Neural crest cell (in vitro differentiated cells): ENCODE measurements at regions not wholly inside any gene's neighbourhood (a gene's known extent, or its start where the extent isn't known, plus 50 kb on each side); places are given as distances from the start of the nearest gene placed in this dataset.

ENCODE experiments used
- DNase-seq: peaks from one replicate; pipeline ENCODE4 v3.0.0; 2021; ENCODE audit warnings: low read depth, mixed read lengths, low spot score
- H3K27ac Mint-ChIP-seq: one replicate; pipeline ENCODE4 v1.8.0; 2021; ENCODE audit warnings: mild to moderate bottlenecking, mixed read lengths; ENCODE audit not compliant: unreplicated experiment
- H3K27me3 Mint-ChIP-seq: 2 replicates; pipeline ENCODE4 v1.8.0; 2021; ENCODE audit warnings: low read depth, mild to moderate bottlenecking, mixed read lengths
- H3K36me3 Mint-ChIP-seq: 2 replicates; pipeline ENCODE4 v1.8.0; 2021; ENCODE audit warnings: low read depth, mild to moderate bottlenecking, mixed read lengths
- H3K4me1 Mint-ChIP-seq: 2 replicates; pipeline ENCODE4 v1.8.0; 2021; ENCODE audit warnings: mixed read lengths
- H3K4me3 Mint-ChIP-seq: one replicate; pipeline ENCODE4 v1.8.0; 2021; ENCODE audit warnings: mild to moderate bottlenecking, mixed read lengths
- H3K9me3 Mint-ChIP-seq: 2 replicates; pipeline ENCODE4 v1.8.0; 2021; ENCODE audit warnings: mixed read lengths
- TF ChIP-seq, protein P1 (sequence below): fragments of 200-600 bp; sonication (generic); conservative IDR thresholded peaks from 2 replicates; pipeline ENCODE4 v1.5.0; 2021; ENCODE audit warnings: antibody characterized with exemption, mild to moderate bottlenecking

DNA sequence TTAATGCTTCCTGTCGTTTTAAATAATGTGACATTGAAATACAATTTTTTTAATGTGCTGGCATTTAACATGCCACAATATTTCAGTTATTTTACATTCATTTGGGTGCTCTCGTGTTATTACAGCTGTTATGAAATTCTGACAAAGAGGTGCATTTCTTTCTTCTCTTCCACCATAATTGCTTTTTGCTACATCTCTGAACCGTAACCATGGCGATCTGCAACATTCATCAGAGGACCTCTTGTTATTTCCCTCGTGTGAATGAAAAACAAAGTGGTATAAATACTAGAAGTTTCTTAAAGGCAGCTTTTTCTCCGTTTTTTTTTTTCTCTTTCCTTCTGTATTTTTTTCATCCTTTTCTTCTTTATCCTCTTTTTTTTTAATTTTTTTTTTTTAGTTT is 316.4 kb downstream of the MCTP2 start:
- no peak for DNase-seq
- Mint-ChIP-seq H3K36me3 (no peaks in the 10 kb centered on the region), H3K27ac (no peak overlapping the region), H3K4me3 (no peak overlapping the region), H3K4me1 (peaks cover 22% of the 10 kb centered on the region), H3K9me3 (peaks cover 6% of the 10 kb centered on the region), H3K27me3 (no peaks in the 10 kb centered on the region)
- TF ChIP-seq, protein P1, sequence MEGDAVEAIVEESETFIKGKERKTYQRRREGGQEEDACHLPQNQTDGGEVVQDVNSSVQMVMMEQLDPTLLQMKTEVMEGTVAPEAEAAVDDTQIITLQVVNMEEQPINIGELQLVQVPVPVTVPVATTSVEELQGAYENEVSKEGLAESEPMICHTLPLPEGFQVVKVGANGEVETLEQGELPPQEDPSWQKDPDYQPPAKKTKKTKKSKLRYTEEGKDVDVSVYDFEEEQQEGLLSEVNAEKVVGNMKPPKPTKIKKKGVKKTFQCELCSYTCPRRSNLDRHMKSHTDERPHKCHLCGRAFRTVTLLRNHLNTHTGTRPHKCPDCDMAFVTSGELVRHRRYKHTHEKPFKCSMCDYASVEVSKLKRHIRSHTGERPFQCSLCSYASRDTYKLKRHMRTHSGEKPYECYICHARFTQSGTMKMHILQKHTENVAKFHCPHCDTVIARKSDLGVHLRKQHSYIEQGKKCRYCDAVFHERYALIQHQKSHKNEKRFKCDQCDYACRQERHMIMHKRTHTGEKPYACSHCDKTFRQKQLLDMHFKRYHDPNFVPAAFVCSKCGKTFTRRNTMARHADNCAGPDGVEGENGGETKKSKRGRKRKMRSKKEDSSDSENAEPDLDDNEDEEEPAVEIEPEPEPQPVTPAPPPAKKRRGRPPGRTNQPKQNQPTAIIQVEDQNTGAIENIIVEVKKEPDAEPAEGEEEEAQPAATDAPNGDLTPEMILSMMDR, result no peak

DNA sequence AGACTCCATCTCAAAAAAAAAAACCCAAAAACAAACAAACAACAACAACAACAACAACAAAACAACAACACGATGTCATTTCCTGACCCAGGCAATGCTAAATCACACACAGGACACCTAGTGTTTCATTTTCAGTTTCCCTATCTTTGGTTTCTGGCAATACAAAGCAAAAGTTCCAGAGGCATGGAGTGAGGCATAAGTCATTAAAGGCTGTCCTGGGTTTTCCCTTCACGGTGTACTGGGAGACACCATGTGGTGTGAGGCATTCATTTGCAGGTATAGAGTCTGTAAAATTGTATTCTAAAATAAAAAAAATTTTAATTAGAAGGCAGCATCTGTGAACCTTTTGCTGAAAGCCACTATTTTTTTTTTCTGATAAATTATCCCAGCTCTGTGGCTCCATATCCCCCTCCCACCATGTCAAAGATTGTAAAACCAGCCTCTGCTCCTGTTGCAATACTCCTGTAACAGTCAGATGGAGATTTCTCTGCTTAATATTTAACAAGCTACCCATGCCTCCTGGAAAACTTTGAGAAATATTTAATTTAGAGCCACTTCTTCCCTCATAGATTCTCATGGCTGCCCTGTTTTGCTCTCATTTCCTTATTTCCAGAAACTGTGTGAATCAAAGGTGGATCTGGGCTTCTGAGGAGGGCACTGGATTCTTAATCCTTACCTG is 324.6 kb downstream of the MCTP2 start:
- Mint-ChIP-seq H3K36me3 (no peaks in the 10 kb centered on the region), H3K4me3 (no peak overlapping the region), H3K27me3 (no peaks in the 10 kb centered on the region), H3K4me1 (no peaks in the 10 kb centered on the region), H3K9me3 (peaks cover 2% of the 10 kb centered on the region), H3K27ac (no peak overlapping the region)
- TF ChIP-seq, protein P1, result no peak
- no peak for DNase-seq

DNA sequence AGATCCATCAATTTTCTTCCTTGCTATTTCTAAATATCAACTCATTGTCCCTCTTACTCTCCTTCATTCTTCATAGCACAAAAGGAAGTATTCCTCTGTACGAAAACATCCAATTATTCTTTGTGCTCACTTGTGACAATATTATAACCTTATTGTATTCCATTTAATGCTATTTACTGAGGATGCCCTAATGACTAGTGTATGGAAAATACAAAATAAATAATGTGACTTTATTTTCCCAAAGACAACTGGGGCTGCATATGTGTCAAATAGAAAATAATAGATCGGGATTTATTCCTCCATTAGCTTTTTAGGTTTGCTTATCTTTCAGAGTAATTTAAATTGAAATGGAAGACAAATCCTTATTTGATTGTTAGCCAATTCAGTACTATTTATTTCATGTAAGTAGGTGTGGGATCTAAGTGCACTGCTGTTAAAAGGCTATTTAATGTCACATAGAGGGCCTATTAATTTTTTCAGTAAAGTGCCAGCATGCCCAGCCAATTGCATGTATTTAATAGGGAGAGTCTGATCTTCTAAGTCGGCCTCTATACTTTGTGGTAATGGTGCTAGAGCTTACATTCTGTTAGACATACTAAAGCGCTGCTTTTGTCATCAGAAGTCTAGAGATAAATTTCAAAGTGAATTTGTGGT is 329.8 kb downstream of the MCTP2 start:
- Mint-ChIP-seq H3K27me3 (no peaks in the 10 kb centered on the region), H3K27ac (no peak overlapping the region), H3K36me3 (peaks cover 5% of the 10 kb centered on the region), H3K4me1 (no peaks in the 10 kb centered on the region), H3K9me3 (peaks cover 5% of the 10 kb centered on the region), H3K4me3 (no peak overlapping the region)
- no peak for DNase-seq
- TF ChIP-seq, protein P1, result no peak

DNA sequence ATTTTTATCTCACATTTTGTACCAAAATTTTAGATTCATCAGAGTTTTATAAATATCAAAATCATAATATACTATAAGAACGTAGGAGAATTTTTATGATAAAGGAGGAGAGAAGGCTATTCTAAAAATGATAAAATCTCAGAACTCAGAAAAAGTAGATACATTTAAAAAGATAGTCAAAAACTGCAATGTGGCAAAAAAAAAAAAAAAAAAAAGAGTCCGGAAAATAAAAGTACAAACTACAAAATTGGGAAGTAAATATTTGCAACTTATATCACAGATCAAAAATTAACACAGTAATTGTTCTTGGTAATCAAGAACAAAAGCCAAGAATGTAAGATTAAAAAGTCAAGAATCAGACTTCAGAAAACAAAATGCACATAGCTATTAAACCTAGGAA is 332.1 kb downstream of the MCTP2 start:
- TF ChIP-seq, protein P1, result no peak
- Mint-ChIP-seq H3K36me3 (peaks cover 5% of the 10 kb centered on the region), H3K4me1 (no peaks in the 10 kb centered on the region), H3K9me3 (peaks cover 5% of the 10 kb centered on the region), H3K4me3 (no peak overlapping the region), H3K27ac (no peak overlapping the region), H3K27me3 (no peaks in the 10 kb centered on the region)
- DNase-seq, result no peak

DNA sequence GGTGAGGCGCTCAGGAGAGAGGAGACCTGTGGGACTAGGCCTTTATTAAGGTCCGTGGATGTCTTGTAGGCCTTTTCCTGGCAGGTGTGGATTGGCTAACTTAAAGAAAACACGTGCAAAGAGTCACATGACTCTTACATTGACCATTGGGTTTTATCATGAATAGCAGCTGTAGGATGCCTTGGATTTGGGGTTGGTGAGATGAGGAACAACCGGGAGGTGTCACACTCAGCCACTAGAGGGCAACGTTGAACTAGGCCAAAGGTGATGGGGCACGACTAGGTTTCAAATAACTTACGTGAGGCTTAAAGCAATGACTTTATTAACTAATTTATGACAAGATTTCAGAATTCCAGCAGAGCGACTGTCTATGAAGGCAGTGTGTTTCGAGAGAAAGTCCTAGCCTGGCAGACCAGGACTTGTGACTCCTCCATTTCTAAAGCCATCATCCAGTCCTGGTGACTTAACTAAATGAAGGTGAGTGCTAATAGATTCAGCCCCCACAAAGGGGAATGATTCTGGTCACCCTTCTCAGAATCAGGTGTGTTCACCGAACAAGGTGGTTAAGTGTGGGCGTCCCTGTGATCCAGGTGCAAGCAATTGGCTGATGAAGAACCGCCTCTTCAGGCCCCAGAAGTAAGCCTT is 345.6 kb downstream of the MCTP2 start:
- no peak overlapping the region for H3K27ac Mint-ChIP-seq
- no peaks in the 10 kb centered on the region for H3K36me3 Mint-ChIP-seq
- TF ChIP-seq, protein P1, result peak; percentile 66
- H3K27me3 Mint-ChIP-seq, result no peaks in the 10 kb centered on the region
- H3K9me3 Mint-ChIP-seq, result peaks cover 3% of the 10 kb centered on the region
- peaks cover 11% of the 10 kb centered on the region for H3K4me1 Mint-ChIP-seq
- no peak overlapping the region for H3K4me3 Mint-ChIP-seq
- peak; percentile 12 for DNase-seq
